GM12878 (cell line): ENCODE measurements at regions not wholly inside any gene's neighbourhood (a gene's known extent, or its start where the extent isn't known, plus 50 kb on each side); places are given as distances from the start of the nearest gene placed in this dataset.

Experiments
- ATAC-seq: fragments of 200-7000 bp; cut with Tn5 transposase; 3 replicates; pipeline ENCODE4 v1.9.1; 2020; ENCODE audit warnings: mild to moderate bottlenecking, moderate library complexity
- BruUV-seq: library from RNA; stranded (reverse); fragments of 400-500 nt; replicated peaks from 2 replicates; lab custom pipeline; 2021; lab: Mats Ljungman, UMichigan
- CTCF ChIA-PET: fragments of 300-600 bp; sonication (Branson Sonifier 250); formaldehyde crosslinking; extraction: SDS; loops from one replicate; lab custom pipeline; 2021; ENCODE audit warnings: inconsistent platforms; lab: Yijun Ruan, JAX
- POLR2A ChIA-PET: fragments of 350-600 bp; formaldehyde crosslinking; extraction: SDS; loops from one replicate; lab custom pipeline; 2021; ENCODE audit warnings: inconsistent platforms; lab: Charles Lee
- RAD21 ChIA-PET: fragments of 300-600 bp; sonication (Branson Sonifier 250); formaldehyde crosslinking; loops from one replicate; lab custom pipeline; 2023; ENCODE audit warnings: antibody characterized with exemption; ENCODE audit not compliant: unreplicated experiment; lab: Charles Lee
- SMC1A ChIA-PET: fragments of 300-600 bp; sonication (Branson Sonifier 250); formaldehyde crosslinking; loops from one replicate; lab custom pipeline; 2023; ENCODE audit not compliant: unreplicated experiment, uncharacterized antibody; lab: Charles Lee
- DNase-seq: peaks from one replicate; pipeline ENCODE4 v3.0.0-alpha.2; 2011; ENCODE audit warnings: low read depth, low spot score
- FAIRE-seq: peaks from 3 replicates; lab custom pipeline; 2011; peaks lifted over from hg19 to GRCh38; lab: Jason Lieb, UNC
- H2AFZ ChIP-seq: 2 replicates; pipeline ENCODE4 v1.6.0; 2011; ENCODE audit warnings: low read depth, low read length, control low read depth; ENCODE audit not compliant: control insufficient read depth
- H3K27ac ChIP-seq: 2 replicates; pipeline ENCODE4 v1.5.1; 2011; ENCODE audit warnings: control low read depth; ENCODE audit not compliant: control insufficient read depth, insufficient read depth
- H3K27me3 ChIP-seq, 2 experiments: replicated peaks in 1 of 2; 2 replicates each; pipeline versions ENCODE4 v1.6.0 to v1.6.1; 2011; ENCODE audit warnings: low read length in 1 of 2; ENCODE audit not compliant: control insufficient read depth in 2 of 2, insufficient read depth in 2 of 2
- H3K36me3 ChIP-seq, 2 experiments: 2 replicates each; pipeline ENCODE4 v1.5.1; 2011; ENCODE audit warnings: low read length in 1 of 2; ENCODE audit not compliant: control insufficient read depth in 2 of 2, insufficient read depth in 2 of 2
- H3K4me1 ChIP-seq: 2 replicates; pipeline ENCODE4 v1.6.1; 2011; ENCODE audit warnings: mild to moderate bottlenecking, low read length, moderate library complexity, mixed read lengths; ENCODE audit not compliant: control insufficient read depth, insufficient read depth
- H3K4me2 ChIP-seq: 2 replicates; pipeline ENCODE4 v1.6.0; 2011; ENCODE audit warnings: control low read depth; ENCODE audit not compliant: control insufficient read depth, insufficient read depth
- H3K4me3 ChIP-seq: fragments of 200-600 bp; sonication (generic); 2 replicates; pipeline ENCODE4 v1.5.1; 2016
- H3K79me2 ChIP-seq: 2 replicates; pipeline ENCODE4 v1.6.0; 2011; ENCODE audit warnings: low read length; ENCODE audit not compliant: control insufficient read depth, insufficient read depth
- H3K9ac ChIP-seq: 2 replicates; pipeline ENCODE4 v1.8.0; 2011; ENCODE audit warnings: low read length, control low read depth, mixed read lengths; ENCODE audit not compliant: control insufficient read depth, insufficient read depth
- H3K9me3 ChIP-seq: replicated peaks from 3 replicates; pipeline ENCODE4 v1.5.1; 2011; ENCODE audit warnings: mild to moderate bottlenecking, low read length; ENCODE audit not compliant: control insufficient read depth, insufficient read depth
- H4K20me1 ChIP-seq: 2 replicates; pipeline ENCODE4 v1.6.0; 2011; ENCODE audit not compliant: control insufficient read depth, insufficient read depth
- ATF7 ChIP-seq: fragments of 450-650 bp; IDR thresholded peaks from 2 replicates; pipeline ENCODE4 v1.6.1; 2016; ENCODE audit warnings: low read depth, mild to moderate bottlenecking
- CHD4 ChIP-seq: fragments of 200-600 bp; sonication (generic); IDR thresholded peaks from 2 replicates; pipeline ENCODE4 v1.6.1; 2016; ENCODE audit warnings: mild to moderate bottlenecking
- IKZF2 ChIP-seq, 2 experiments: fragments of 450-650 bp; IDR thresholded peaks; 2 replicates each; pipeline ENCODE4 v1.6.1; 2017; ENCODE audit warnings: mild to moderate bottlenecking in 2 of 2, moderate library complexity in 2 of 2
- MYC ChIP-seq: IDR thresholded peaks from 2 replicates; pipeline ENCODE4 v1.6.1; 2011; ENCODE audit warnings: mild to moderate bottlenecking, low read length, moderate library complexity, inconsistent platforms; ENCODE audit not compliant: insufficient read depth, insufficient replicate concordance, insufficient read length, severe bottlenecking
- NR2C1 ChIP-seq: fragments of 450-650 bp; IDR thresholded peaks from 2 replicates; pipeline ENCODE4 v1.6.1; 2017; ENCODE audit warnings: antibody characterized with exemption, mild to moderate bottlenecking, moderate library complexity
- PML ChIP-seq: IDR thresholded peaks from 2 replicates; pipeline ENCODE4 v1.6.1; 2012; ENCODE audit warnings: low read length, inconsistent platforms
- RUNX3 ChIP-seq: IDR thresholded peaks from 2 replicates; pipeline ENCODE4 v1.6.1; 2012; ENCODE audit warnings: low read length, inconsistent platforms
- ZNF622 ChIP-seq: fragments of 450-650 bp; IDR thresholded peaks from 2 replicates; pipeline ENCODE4 v1.6.1; 2017; ENCODE audit warnings: mild to moderate bottlenecking, inconsistent platforms
- WGBS: methylation state at CpG from one replicate; pipeline ENCODE4 v1.1.6; 2016; ENCODE audit warnings: low lambda C conversion rate; ENCODE audit not compliant: insufficient replicate concordance, insufficient coverage; ENCODE audit errors: missing lambda C conversion rate; 5-methylcytosine and 5-hydroxymethylcytosine counted together
- in situ Hi-C: fragments of 300-500 bp; cut with MboI; formaldehyde crosslinking; loops from 9 replicates; pipeline ENCODE4 v1.14.3; 2018; ENCODE audit warnings: mixed read lengths
- intact Hi-C: fragments of 100-400 bp; cut with micrococcal nuclease; formaldehyde crosslinking; loops from one replicate; pipeline ENCODE4 v1.14.2; 2022; ENCODE audit not compliant: unreplicated experiment
- TF ChIP-seq, protein P1 (sequence below): fragments of 450-650 bp; IDR thresholded peaks from 2 replicates; pipeline ENCODE4 v1.6.1; 2018; ENCODE audit warnings: mild to moderate bottlenecking, low read depth, moderate library complexity; ENCODE audit not compliant: partially characterized antibody
- TF ChIP-seq, protein P2 (sequence below), 3 experiments: IDR thresholded peaks in 2 of 3; conservative IDR thresholded peaks in 1 of 3; 2 replicates each; pipeline ENCODE4 v1.5.1; 2011; ENCODE audit warnings: low read depth in 3 of 3, low read length in 3 of 3, mild to moderate bottlenecking in 3 of 3, control low read depth in 2 of 3, moderate library complexity in 2 of 3, inconsistent platforms in 1 of 3, mixed read lengths in 1 of 3; ENCODE audit not compliant: control insufficient read depth in 2 of 3, insufficient read depth in 1 of 3; ENCODE audit errors: extremely low read depth in 1 of 3
- TF ChIP-seq, protein P3 (sequence below): fragments of 450-650 bp; IDR thresholded peaks from 2 replicates; pipeline ENCODE4 v1.6.1; 2016; ENCODE audit warnings: mild to moderate bottlenecking

DNA sequence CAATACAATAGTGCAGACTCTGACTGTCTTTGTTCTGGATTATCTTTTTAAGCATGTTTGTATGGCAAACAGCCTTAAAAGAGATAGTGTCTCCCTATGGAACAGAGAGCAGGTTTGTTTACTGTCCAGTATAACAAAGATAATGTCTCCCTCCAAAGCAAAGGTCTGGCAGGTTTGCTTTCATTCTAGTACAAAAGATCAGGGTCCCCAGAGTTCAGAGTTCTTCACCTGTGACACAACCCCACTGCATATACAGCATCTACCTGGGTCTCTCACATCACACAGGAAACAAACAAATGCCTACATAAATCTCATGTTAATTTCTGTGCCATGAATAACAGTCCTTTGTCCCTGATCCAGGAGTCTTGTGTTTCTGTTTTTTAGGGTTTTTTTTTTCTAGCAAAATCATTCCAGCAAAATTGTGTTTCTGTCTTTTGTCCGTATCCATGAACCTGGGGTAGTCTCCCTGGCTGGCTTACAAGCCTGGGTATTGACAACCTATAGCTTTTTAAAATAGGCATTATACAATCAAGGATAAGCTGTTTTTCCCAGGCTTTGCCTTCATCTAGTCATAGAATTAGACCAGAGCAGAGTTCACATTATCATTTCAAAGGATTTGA, 89.4 kb upstream of the PTBP2 start:
- Histone ChIP-seq H4K20me1 (no peaks in the 10 kb centered on the region), H3K36me3 (no peaks in the 10 kb centered on the region), H3K79me2 (no peaks in the 10 kb centered on the region), H3K9me3 (no peaks in the 10 kb centered on the region), H3K27ac (no peak overlapping the region), H2AFZ (no peak overlapping the region), H3K4me3 (no peak overlapping the region), H3K9ac (no peak overlapping the region), H3K4me1 (no peaks in the 10 kb centered on the region), H3K4me2 (no peak overlapping the region), H3K27me3 (no peaks in the 10 kb centered on the region)
- intact Hi-C loops (no loop called here), in situ Hi-C loops (no loop called here)
- ChIA-PET CTCF (no interaction called here), RAD21 (no interaction called here), POLR2A (no interaction called here), SMC1A (no interaction called here)
- FAIRE-seq (no peak), DNase-seq (no peak), ATAC-seq (no peak)
- TF ChIP-seq ZNF622: no peak
- TF ChIP-seq, protein P1, sequence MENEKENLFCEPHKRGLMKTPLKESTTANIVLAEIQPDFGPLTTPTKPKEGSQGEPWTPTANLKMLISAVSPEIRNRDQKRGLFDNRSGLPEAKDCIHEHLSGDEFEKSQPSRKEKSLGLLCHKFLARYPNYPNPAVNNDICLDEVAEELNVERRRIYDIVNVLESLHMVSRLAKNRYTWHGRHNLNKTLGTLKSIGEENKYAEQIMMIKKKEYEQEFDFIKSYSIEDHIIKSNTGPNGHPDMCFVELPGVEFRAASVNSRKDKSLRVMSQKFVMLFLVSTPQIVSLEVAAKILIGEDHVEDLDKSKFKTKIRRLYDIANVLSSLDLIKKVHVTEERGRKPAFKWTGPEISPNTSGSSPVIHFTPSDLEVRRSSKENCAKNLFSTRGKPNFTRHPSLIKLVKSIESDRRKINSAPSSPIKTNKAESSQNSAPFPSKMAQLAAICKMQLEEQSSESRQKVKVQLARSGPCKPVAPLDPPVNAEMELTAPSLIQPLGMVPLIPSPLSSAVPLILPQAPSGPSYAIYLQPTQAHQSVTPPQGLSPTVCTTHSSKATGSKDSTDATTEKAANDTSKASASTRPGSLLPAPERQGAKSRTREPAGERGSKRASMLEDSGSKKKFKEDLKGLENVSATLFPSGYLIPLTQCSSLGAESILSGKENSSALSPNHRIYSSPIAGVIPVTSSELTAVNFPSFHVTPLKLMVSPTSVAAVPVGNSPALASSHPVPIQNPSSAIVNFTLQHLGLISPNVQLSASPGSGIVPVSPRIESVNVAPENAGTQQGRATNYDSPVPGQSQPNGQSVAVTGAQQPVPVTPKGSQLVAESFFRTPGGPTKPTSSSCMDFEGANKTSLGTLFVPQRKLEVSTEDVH: no peak
- TF ChIP-seq, protein P2, sequence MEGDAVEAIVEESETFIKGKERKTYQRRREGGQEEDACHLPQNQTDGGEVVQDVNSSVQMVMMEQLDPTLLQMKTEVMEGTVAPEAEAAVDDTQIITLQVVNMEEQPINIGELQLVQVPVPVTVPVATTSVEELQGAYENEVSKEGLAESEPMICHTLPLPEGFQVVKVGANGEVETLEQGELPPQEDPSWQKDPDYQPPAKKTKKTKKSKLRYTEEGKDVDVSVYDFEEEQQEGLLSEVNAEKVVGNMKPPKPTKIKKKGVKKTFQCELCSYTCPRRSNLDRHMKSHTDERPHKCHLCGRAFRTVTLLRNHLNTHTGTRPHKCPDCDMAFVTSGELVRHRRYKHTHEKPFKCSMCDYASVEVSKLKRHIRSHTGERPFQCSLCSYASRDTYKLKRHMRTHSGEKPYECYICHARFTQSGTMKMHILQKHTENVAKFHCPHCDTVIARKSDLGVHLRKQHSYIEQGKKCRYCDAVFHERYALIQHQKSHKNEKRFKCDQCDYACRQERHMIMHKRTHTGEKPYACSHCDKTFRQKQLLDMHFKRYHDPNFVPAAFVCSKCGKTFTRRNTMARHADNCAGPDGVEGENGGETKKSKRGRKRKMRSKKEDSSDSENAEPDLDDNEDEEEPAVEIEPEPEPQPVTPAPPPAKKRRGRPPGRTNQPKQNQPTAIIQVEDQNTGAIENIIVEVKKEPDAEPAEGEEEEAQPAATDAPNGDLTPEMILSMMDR (IDR thresholded peaks at IDR 0.05 in 2 of 3, conservative IDR thresholded peaks at IDR 0.05 in 1 of 3; ENCODE audit: control insufficient read depth in 2 of 3, extremely low read depth in 1 of 3, insufficient read depth in 1 of 3, low read depth in 3 of 3, low read length in 3 of 3): no peak
- TF ChIP-seq, protein P3, sequence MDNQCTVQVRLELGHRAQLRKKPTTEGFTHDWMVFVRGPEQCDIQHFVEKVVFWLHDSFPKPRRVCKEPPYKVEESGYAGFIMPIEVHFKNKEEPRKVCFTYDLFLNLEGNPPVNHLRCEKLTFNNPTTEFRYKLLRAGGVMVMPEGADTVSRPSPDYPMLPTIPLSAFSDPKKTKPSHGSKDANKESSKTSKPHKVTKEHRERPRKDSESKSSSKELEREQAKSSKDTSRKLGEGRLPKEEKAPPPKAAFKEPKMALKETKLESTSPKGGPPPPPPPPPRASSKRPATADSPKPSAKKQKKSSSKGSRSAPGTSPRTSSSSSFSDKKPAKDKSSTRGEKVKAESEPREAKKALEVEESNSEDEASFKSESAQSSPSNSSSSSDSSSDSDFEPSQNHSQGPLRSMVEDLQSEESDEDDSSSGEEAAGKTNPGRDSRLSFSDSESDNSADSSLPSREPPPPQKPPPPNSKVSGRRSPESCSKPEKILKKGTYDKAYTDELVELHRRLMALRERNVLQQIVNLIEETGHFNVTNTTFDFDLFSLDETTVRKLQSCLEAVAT: no peak
- no peak for TF ChIP-seq CHD4
- no peak for TF ChIP-seq NR2C1
- no peak for TF ChIP-seq PML
- TF ChIP-seq ATF7: no peak
- TF ChIP-seq IKZF2 (IDR thresholded peaks at IDR 0.05): no peak
- TF ChIP-seq RUNX3: no peak
- TF ChIP-seq MYC: no peak
- no TSS peak for BruUV-seq
- WGBS: 0% methylated on average over 1 of the region's 1 CpG
